ENCODE measurements at regions not wholly inside any gene's neighbourhood (a gene's known extent, or its start where the extent isn't known, plus 50 kb on each side); places are given as distances from the start of the nearest gene placed in this dataset.

DNA sequence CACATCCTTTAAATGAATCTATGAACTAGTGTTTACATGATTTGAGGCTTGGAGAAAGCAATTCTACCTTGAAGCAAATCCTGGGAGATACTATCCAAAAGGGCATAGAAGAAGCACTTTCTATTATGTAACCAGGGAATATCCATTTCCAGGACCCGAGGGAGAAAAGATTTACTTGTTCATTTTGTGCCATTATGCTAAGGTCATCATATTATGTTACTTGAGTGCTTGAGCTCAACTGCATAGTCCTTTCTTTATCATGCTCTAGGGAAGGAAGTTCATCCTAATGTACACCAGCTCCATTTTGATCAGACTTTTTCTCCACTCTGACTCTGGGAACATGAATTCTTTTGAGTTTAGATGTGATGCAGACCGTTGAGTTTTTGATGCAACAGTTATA, 188.6 kb upstream of the SNX7 start:
- WGBS, 4 donors = 53 to 64% (median 61%) methylated on average over 2 of the region's 2 CpGs
- intact Hi-C loops (cut with DNase I) = no loop called here

DNA sequence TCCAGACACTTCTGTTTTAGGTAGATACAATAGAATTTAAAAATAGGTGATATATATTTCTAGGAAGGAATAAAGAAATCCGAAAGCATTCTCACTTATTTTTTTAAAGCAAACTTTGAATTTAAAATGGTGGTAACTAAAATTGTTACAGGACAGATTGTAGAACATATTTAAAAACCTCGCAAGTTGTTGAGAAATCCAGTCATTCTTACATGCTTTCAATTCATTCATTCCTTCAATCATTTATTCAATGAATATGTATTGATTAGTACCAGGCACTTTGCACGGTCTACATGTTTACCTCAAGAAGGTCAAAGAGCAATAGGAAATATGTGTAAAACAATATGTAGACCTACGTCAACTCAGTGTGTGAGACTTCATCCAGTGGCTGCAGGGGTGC, 189.9 kb upstream of the SNX7 start:
- H3K27me3 ChIP-seq = no peaks in the 10 kb centered on the region
- no peak for DNase-seq
- no peak overlapping the region for H3K27ac ChIP-seq
- no peak overlapping the region for H3K4me3 ChIP-seq
- no peaks in the 10 kb centered on the region for H3K9me3 ChIP-seq (replicated peaks in 1 of 3)
- intact Hi-C loops (cut with DNase I) = no loop called here
- WGBS, 4 donors = 73 to 80% (median 76%) methylated on average over 4 of the region's 4 CpGs
- TF ChIP-seq, protein P1, sequence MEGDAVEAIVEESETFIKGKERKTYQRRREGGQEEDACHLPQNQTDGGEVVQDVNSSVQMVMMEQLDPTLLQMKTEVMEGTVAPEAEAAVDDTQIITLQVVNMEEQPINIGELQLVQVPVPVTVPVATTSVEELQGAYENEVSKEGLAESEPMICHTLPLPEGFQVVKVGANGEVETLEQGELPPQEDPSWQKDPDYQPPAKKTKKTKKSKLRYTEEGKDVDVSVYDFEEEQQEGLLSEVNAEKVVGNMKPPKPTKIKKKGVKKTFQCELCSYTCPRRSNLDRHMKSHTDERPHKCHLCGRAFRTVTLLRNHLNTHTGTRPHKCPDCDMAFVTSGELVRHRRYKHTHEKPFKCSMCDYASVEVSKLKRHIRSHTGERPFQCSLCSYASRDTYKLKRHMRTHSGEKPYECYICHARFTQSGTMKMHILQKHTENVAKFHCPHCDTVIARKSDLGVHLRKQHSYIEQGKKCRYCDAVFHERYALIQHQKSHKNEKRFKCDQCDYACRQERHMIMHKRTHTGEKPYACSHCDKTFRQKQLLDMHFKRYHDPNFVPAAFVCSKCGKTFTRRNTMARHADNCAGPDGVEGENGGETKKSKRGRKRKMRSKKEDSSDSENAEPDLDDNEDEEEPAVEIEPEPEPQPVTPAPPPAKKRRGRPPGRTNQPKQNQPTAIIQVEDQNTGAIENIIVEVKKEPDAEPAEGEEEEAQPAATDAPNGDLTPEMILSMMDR (IDR thresholded peaks at IDR 0.05) = no peak
- TF ChIP-seq POLR2A (IDR thresholded peaks at IDR 0.05) = no peak
- no peaks in the 10 kb centered on the region for H3K4me1 ChIP-seq (replicated peaks in 1 of 2)
- no peaks in the 10 kb centered on the region for H3K36me3 ChIP-seq (replicated peaks in 1 of 2)

More for the DNA sequence above, 188.6 kb upstream of the SNX7 start:
- Histone ChIP-seq H3K9me3 (replicated peaks in 1 of 3) (no peaks in the 10 kb centered on the region), H3K4me3 (no peak overlapping the region), H3K27me3 (no peaks in the 10 kb centered on the region), H3K27ac (no peak overlapping the region), H3K4me1 (replicated peaks in 1 of 2) (no peaks in the 10 kb centered on the region), H3K36me3 (replicated peaks in 1 of 2) (no peaks in the 10 kb centered on the region)
- TF ChIP-seq, protein P1 (IDR thresholded peaks at IDR 0.05) = no peak
- TF ChIP-seq POLR2A (IDR thresholded peaks at IDR 0.05) = no peak
- no peak for DNase-seq

DNA sequence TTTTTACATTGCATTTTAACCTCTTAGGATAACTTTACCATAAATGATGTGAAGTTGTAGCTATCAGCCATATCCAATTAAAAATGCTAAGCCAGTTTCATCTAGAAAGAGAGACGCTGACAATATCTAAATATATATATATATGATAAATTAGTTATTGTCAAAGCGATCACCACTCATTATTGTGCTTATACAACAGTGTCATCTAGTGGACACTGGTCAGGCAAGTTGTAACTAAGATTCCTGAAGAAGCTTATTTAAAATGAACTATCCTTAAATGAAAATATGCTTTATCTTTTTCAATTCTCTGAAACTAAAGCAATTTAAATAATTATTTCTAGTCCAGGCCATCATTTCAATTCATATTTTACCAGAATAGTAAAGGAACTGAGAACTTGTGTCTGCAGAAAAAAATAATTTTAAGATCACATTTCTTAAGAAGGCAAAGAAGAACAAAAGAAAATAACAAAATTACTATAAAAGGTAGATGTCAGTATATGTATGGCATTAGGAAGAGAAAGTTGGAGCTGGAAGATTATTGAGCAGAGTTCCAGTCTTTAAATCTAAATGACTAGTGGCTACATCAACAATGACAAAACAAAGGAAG, 193.3 kb upstream of the SNX7 start:
- Histone ChIP-seq H3K4me1 (replicated peaks in 1 of 2) (no peaks in the 10 kb centered on the region), H3K27ac (no peak overlapping the region), H3K9me3 (replicated peaks in 1 of 3) (no peaks in the 10 kb centered on the region), H3K4me3 (no peak overlapping the region), H3K27me3 (no peaks in the 10 kb centered on the region), H3K36me3 (replicated peaks in 1 of 2) (no peaks in the 10 kb centered on the region)
- intact Hi-C loops (cut with DNase I) = no loop called here
- no peak for TF ChIP-seq POLR2A (IDR thresholded peaks at IDR 0.05)
- TF ChIP-seq, protein P1 (IDR thresholded peaks at IDR 0.05) = peak in 4 of 6 experiments; percentile 43 to 74 (median 56)
- no peak for DNase-seq
- 7 to 10% (median 8%) methylated on average over 2 of the region's 2 CpGs for WGBS, 4 donors

DNA sequence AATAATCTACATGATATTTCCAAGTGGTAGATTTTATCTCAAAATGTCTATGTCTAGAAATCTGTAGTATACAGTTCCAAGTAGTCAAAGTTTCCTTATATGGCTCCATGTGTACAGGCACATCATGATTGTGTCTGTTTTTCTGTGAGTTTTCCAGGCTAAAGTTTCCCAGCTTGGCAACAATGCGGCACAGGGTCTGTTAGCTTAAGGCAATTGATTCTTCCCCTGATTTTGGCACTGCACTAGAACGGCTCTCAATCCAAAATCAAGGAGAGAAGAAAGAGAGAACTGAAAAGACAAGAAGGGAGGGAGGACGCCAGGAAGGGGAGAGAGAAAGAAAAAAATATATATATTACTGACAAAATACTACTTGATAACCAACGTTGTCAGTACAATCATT, 193.9 kb upstream of the SNX7 start:
- TF ChIP-seq, protein P1 (IDR thresholded peaks at IDR 0.05) = no peak
- no peak for TF ChIP-seq POLR2A (IDR thresholded peaks at IDR 0.05)
- intact Hi-C loops (cut with DNase I) = no loop called here
- no peaks in the 10 kb centered on the region for H3K4me1 ChIP-seq (replicated peaks in 1 of 2)
- 42 to 55% (median 45%) methylated on average over 4 of the region's 4 CpGs for WGBS, 4 donors
- H3K27ac ChIP-seq = no peak overlapping the region
- H3K4me3 ChIP-seq = no peak overlapping the region
- no peaks in the 10 kb centered on the region for H3K27me3 ChIP-seq
- H3K36me3 ChIP-seq (replicated peaks in 1 of 2) = no peaks in the 10 kb centered on the region
- H3K9me3 ChIP-seq (replicated peaks in 1 of 3) = no peaks in the 10 kb centered on the region
- DNase-seq = no peak

All from adrenal gland (tissue), 9 donors.